DND-41 (cell line): ENCODE measurements at regions not wholly inside any gene's neighbourhood (a gene's known extent, or its start where the extent isn't known, plus 50 kb on each side); places are given as distances from the start of the nearest gene placed in this dataset.

Source experiments
- ATAC-seq: fragments of 200-7000 bp; cut with Tn5 transposase; 3 replicates; pipeline ENCODE4 v1.9.1; 2021; ENCODE audit warnings: low read depth; ENCODE audit not compliant: insufficient read depth
- DNase-seq: peaks from one replicate; pipeline ENCODE4 v3.0.0-alpha.2; 2020
- H2AFZ ChIP-seq: 2 replicates; pipeline ENCODE4 v1.6.0; 2012; ENCODE audit warnings: low read depth, low read length
- H3K27ac ChIP-seq: 2 replicates; pipeline ENCODE4 v1.5.1; 2012; ENCODE audit warnings: low read length, inconsistent platforms
- H3K27me3 ChIP-seq: fragments of 200-600 bp; sonication (generic); 2 replicates; pipeline ENCODE4 v1.6.0; 2012; ENCODE audit warnings: low read length, mild to moderate bottlenecking, inconsistent platforms; ENCODE audit not compliant: insufficient read depth, poor library complexity
- H3K36me3 ChIP-seq: 2 replicates; pipeline ENCODE4 v1.5.1; 2012; ENCODE audit warnings: low read length, inconsistent platforms; ENCODE audit not compliant: insufficient read depth
- H3K4me1 ChIP-seq: 2 replicates; pipeline ENCODE4 v1.5.1; 2012; ENCODE audit warnings: mild to moderate bottlenecking, low read length; ENCODE audit not compliant: insufficient read depth
- H3K4me2 ChIP-seq: 2 replicates; pipeline ENCODE4 v1.6.0; 2012; ENCODE audit warnings: mild to moderate bottlenecking, moderate library complexity, low read length, inconsistent platforms; ENCODE audit not compliant: insufficient read depth
- H3K4me3 ChIP-seq, 2 experiments: fragments of 200-600 bp in 1 of 2; shearing (Covaris generic) in 1 of 2; 2 replicates each; pipeline ENCODE4 v1.5.1; 2012 to 2016; ENCODE audit warnings: inconsistent platforms in 2 of 2, low read length in 2 of 2, mild to moderate bottlenecking in 2 of 2, low read depth in 1 of 2, moderate library complexity in 1 of 2
- H3K79me2 ChIP-seq: 2 replicates; pipeline ENCODE4 v1.6.0; 2012; ENCODE audit warnings: low read length, inconsistent platforms; ENCODE audit not compliant: insufficient read depth
- H3K9ac ChIP-seq: 2 replicates; pipeline ENCODE4 v1.6.0; 2012; ENCODE audit warnings: low read depth, mild to moderate bottlenecking, inconsistent platforms, low read length, moderate library complexity
- H3K9me3 ChIP-seq: 2 replicates; pipeline ENCODE4 v1.5.1; 2012; ENCODE audit warnings: low read length, moderate library complexity, mild to moderate bottlenecking, inconsistent platforms; ENCODE audit not compliant: insufficient read depth, severe bottlenecking
- H4K20me1 ChIP-seq: 2 replicates; pipeline ENCODE4 v1.6.0; 2012; ENCODE audit warnings: low read length; ENCODE audit not compliant: insufficient read depth
- EZH2 ChIP-seq: IDR thresholded peaks from 3 replicates; pipeline ENCODE4 v1.6.1; 2012; ENCODE audit warnings: borderline replicate concordance, low read depth, mild to moderate bottlenecking, moderate library complexity, low read length, inconsistent platforms; ENCODE audit not compliant: severe bottlenecking
- TF ChIP-seq, protein P1 (sequence below): IDR thresholded peaks from 2 replicates; pipeline ENCODE4 v1.5.1; 2012; ENCODE audit warnings: borderline replicate concordance, low read length, moderate library complexity, mild to moderate bottlenecking; ENCODE audit not compliant: poor library complexity, severe bottlenecking; ENCODE audit errors: extremely low read depth

DNA sequence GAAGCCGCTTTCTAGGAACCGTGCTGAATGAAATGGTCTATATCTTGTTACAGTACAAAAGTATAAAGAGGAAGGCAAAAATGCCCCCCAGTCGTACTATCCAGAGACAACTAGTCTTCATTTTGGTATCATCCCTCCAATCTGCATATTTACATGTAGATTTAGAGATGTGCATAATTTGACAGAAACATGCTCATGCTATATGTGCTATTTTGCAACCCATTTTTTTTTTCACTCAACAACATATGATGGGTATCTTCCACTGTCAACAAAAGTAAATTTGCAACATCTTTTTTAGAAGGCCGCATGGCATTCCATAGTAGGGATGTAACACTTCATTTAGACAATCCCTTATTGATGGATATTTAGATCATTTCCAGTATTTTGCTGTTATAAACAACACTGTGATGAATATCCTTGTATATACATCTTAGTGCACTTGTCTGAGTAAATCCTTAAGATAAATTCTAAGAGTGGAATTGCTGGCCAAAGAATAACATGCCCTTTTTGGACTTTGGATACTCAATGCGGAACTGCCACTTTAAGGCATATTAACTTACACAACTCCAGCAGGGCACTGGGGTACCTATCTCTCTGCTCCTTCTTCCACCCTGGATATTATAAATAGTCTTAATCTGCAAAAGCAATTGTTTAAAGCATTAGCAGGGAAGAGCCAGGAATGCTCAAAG, 71.1 kb upstream of the SH3PXD2B start:
- peaks cover 7% of the 10 kb centered on the region for H3K9me3 ChIP-seq
- H3K36me3 ChIP-seq, result no peaks in the 10 kb centered on the region
- no peak overlapping the region for H3K27ac ChIP-seq
- no peaks in the 10 kb centered on the region for H4K20me1 ChIP-seq
- no peaks in the 10 kb centered on the region for H3K79me2 ChIP-seq
- no peak overlapping the region for H2AFZ ChIP-seq
- DNase-seq (no peak), ATAC-seq (no peak)
- no peak overlapping the region for H3K9ac ChIP-seq
- no peak overlapping the region for H3K4me2 ChIP-seq
- TF ChIP-seq, protein P1, sequence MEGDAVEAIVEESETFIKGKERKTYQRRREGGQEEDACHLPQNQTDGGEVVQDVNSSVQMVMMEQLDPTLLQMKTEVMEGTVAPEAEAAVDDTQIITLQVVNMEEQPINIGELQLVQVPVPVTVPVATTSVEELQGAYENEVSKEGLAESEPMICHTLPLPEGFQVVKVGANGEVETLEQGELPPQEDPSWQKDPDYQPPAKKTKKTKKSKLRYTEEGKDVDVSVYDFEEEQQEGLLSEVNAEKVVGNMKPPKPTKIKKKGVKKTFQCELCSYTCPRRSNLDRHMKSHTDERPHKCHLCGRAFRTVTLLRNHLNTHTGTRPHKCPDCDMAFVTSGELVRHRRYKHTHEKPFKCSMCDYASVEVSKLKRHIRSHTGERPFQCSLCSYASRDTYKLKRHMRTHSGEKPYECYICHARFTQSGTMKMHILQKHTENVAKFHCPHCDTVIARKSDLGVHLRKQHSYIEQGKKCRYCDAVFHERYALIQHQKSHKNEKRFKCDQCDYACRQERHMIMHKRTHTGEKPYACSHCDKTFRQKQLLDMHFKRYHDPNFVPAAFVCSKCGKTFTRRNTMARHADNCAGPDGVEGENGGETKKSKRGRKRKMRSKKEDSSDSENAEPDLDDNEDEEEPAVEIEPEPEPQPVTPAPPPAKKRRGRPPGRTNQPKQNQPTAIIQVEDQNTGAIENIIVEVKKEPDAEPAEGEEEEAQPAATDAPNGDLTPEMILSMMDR, result no peak
- no peak for TF ChIP-seq EZH2
- H3K4me3 ChIP-seq, result no peak overlapping the region
- peaks cover 3% of the 10 kb centered on the region for H3K27me3 ChIP-seq
- H3K4me1 ChIP-seq, result no peaks in the 10 kb centered on the region

- no peak overlapping the region for H3K9ac ChIP-seq
- no peak for DNase-seq
- H2AFZ ChIP-seq, result no peak overlapping the region
- no peak for ATAC-seq
- TF ChIP-seq EZH2, result no peak
- TF ChIP-seq, protein P1, result no peak
- no peaks in the 10 kb centered on the region for H3K27me3 ChIP-seq
- H3K4me3 ChIP-seq, result no peak overlapping the region
- H3K36me3 ChIP-seq, result no peaks in the 10 kb centered on the region
- no peaks in the 10 kb centered on the region for H4K20me1 ChIP-seq
- H3K4me2 ChIP-seq, result no peak overlapping the region
- H3K79me2 ChIP-seq, result no peaks in the 10 kb centered on the region
- H3K27ac ChIP-seq, result no peak overlapping the region
- peaks cover 8% of the 10 kb centered on the region for H3K9me3 ChIP-seq
- no peaks in the 10 kb centered on the region for H3K4me1 ChIP-seq
Observed at GRCh38 chr5:172524573-172525021, 70.3 kb upstream of the SH3PXD2B start.

- H3K9me3 ChIP-seq, result peaks cover 8% of the 10 kb centered on the region
- H3K4me2 ChIP-seq, result no peak overlapping the region
- no peaks in the 10 kb centered on the region for H3K4me1 ChIP-seq
- no peak for DNase-seq
- H3K36me3 ChIP-seq, result no peaks in the 10 kb centered on the region
- no peaks in the 10 kb centered on the region for H3K27me3 ChIP-seq
- H4K20me1 ChIP-seq, result no peaks in the 10 kb centered on the region
- H3K4me3 ChIP-seq, result no peak overlapping the region
- H3K9ac ChIP-seq, result no peak overlapping the region
- TF ChIP-seq, protein P1, result no peak
- no peak for TF ChIP-seq EZH2
- H3K27ac ChIP-seq, result no peak overlapping the region
- H2AFZ ChIP-seq, result no peak overlapping the region
- no peak for ATAC-seq
- no peaks in the 10 kb centered on the region for H3K79me2 ChIP-seq
Observed at GRCh38 chr5:172523146-172523745, 68.9 kb upstream of the SH3PXD2B start.
